Kidney (tissue), 13 donors: ENCODE measurements at regions not wholly inside any gene's neighbourhood (a gene's known extent, or its start where the extent isn't known, plus 50 kb on each side); places are given as distances from the start of the nearest gene placed in this dataset.
"Not testable (repeated sequence)": the region's sequence is repeated elsewhere in the genome, so short reads cannot be mapped to it uniquely, and the experiment has no call there.

Experiments used
- DNase-seq, 5 donors: peaks; one replicate each; pipeline ENCODE4 v3.0.0-alpha.2; 2013 to 2020
- FAIRE-seq: peaks from 2 replicates; lab custom pipeline; 2012; peaks lifted over from hg19 to GRCh38; lab: Jason Lieb, UNC
- H3K27ac ChIP-seq, 2 donors: one replicate each; pipeline ENCODE4 v1.7.0; 2013; ENCODE audit warnings: low read depth in 2 of 2, low read length in 2 of 2, inconsistent platforms in 1 of 2
- H3K27me3 ChIP-seq: one replicate; pipeline ENCODE4 v1.7.1; 2013; ENCODE audit warnings: low read length, inconsistent platforms; ENCODE audit not compliant: control insufficient read depth, insufficient read depth
- H3K36me3 ChIP-seq, 3 donors: one replicate each; pipeline versions ENCODE4 v1.7.0 to v1.7.1; 2013; ENCODE audit warnings: low read length in 3 of 3, control low read depth in 1 of 3, inconsistent platforms in 1 of 3; ENCODE audit not compliant: insufficient read depth in 3 of 3, control insufficient read depth in 2 of 3
- H3K4me1 ChIP-seq, 3 donors: one replicate each; pipeline versions ENCODE4 v1.7.0 to v1.7.1; 2013; ENCODE audit warnings: low read length in 3 of 3, inconsistent platforms in 1 of 3, low read depth in 1 of 3; ENCODE audit not compliant: control insufficient read depth in 2 of 3, insufficient read depth in 2 of 3
- H3K4me3 ChIP-seq, 3 donors: one replicate each; pipeline versions ENCODE4 v1.7.0 to v1.8.1; 2013; ENCODE audit warnings: low read length in 3 of 3, control low read depth in 1 of 3, inconsistent platforms in 1 of 3
- H3K9ac ChIP-seq, 3 donors: one replicate each; pipeline versions ENCODE4 v1.7.0 to v1.7.1; 2013; ENCODE audit warnings: low read length in 3 of 3, control low read depth in 1 of 3, inconsistent platforms in 1 of 3
- H3K9me3 ChIP-seq, 3 donors: one replicate each; pipeline versions ENCODE4 v1.7.0 to v1.7.1; 2013; ENCODE audit warnings: low read length in 3 of 3, control low read depth in 1 of 3, inconsistent platforms in 1 of 3; ENCODE audit not compliant: control insufficient read depth in 2 of 3, insufficient read depth in 1 of 3
- intact Hi-C: fragments of 100-400 bp; cut with DNase I; formaldehyde crosslinking; loops from one replicate; pipeline ENCODE4 v1.11.1; 2022
- TF ChIP-seq, protein P1 (sequence below): IDR thresholded peaks from 3 replicates; pipeline ENCODE4 v1.5.1; 2012; ENCODE audit warnings: mild to moderate bottlenecking, moderate library complexity, borderline replicate concordance; ENCODE audit not compliant: insufficient read depth; ENCODE audit errors: extremely low read depth
- donor health status: control.
- donor health status: control.
- donor health status: control.
- donor health status: control.
- donor health status: control.
- donor health status: DM: yes; HTN: yes; CAD: no.
- donor health status: Normal renal cell carcinoma (clear cell type).

DNA sequence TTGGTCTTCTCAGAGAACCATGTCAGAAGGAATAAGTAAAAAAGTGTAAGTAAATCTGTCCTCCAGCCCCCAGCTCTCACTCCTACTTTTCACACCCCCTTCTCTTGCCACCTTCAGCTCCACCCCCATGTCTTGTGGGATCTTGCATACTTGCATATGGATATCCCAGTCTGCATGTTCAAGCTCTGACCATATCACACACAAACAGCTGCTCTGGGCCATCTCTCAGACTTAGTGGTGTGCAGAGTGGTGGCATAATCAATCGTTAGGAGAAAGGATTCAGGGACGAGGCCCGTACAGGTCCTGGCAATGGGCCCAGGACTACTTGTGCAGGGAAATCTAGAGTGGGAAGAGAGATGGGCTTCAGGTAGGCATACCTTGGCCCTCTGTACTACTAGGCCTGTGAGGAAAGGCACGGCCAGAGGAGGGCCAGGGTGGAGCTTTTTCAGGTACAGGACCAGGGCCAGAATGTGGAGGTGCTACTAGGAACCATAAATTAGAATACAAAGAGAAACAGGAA is 112.0 kb upstream of the SGK1 start:
- Histone ChIP-seq H3K9ac (no peak overlapping the region), H3K4me3 (no peak overlapping the region), H3K9me3 (no peaks in the 10 kb centered on the region), H3K36me3 (no peaks in the 10 kb centered on the region), H3K27me3 (no peaks in the 10 kb centered on the region), H3K4me1 (no peaks in the 10 kb centered on the region), H3K27ac (no peak overlapping the region)
- FAIRE-seq (no peak), DNase-seq (no peak)
- intact Hi-C loops = no loop called here
- TF ChIP-seq, protein P1, sequence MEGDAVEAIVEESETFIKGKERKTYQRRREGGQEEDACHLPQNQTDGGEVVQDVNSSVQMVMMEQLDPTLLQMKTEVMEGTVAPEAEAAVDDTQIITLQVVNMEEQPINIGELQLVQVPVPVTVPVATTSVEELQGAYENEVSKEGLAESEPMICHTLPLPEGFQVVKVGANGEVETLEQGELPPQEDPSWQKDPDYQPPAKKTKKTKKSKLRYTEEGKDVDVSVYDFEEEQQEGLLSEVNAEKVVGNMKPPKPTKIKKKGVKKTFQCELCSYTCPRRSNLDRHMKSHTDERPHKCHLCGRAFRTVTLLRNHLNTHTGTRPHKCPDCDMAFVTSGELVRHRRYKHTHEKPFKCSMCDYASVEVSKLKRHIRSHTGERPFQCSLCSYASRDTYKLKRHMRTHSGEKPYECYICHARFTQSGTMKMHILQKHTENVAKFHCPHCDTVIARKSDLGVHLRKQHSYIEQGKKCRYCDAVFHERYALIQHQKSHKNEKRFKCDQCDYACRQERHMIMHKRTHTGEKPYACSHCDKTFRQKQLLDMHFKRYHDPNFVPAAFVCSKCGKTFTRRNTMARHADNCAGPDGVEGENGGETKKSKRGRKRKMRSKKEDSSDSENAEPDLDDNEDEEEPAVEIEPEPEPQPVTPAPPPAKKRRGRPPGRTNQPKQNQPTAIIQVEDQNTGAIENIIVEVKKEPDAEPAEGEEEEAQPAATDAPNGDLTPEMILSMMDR = no peak

DNA sequence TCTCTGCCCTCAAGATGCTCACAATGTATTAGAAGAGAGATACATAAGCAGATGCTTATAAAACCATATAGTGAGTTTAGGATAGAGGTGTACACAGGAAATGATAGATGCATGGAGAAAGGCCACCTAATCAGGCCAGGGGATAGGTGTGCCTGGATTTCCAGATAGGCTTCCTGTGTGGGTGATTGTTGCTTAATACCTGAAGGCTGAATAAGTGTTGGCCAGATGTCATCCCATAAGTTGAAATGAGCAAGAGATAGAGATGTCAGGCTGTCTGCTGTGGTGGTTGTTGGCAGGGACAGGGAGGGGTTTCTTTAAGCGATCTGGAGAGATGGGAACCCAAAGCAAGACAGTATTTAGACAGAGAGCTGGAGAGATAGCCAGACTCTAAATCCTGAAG is 109.8 kb upstream of the SGK1 start:
- DNase-seq (no peak), FAIRE-seq (no peak)
- H3K27me3 ChIP-seq = no peaks in the 10 kb centered on the region
- intact Hi-C loops = no loop called here
- H3K27ac ChIP-seq = no peak overlapping the region
- no peaks in the 10 kb centered on the region for H3K36me3 ChIP-seq
- TF ChIP-seq, protein P1 = no peak
- no peak overlapping the region for H3K9ac ChIP-seq
- H3K4me3 ChIP-seq = no peak overlapping the region
- no peaks in the 10 kb centered on the region for H3K9me3 ChIP-seq
- H3K4me1 ChIP-seq = no peaks in the 10 kb centered on the region

DNA sequence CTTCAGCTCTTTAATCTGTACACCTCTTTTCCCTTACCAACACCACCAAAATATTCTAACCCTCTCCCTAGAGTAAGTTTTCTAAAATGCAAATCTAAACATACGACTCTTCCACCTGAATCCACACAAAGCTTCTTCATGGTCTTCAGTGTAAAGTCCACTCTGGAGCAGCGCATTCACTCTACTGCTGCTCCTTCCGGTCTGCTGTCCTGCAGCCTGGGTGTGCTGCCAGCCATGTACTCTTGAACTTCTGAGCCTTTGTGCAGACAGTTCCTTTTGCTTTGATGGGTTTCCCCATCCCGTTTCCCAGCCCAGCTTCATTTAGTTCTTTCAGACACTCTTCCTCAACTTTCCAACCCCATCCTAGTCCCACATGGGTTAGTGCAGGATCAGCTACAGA is 108.7 kb upstream of the SGK1 start:
- H3K9ac ChIP-seq = no peak overlapping the region
- H3K27me3 ChIP-seq = no peaks in the 10 kb centered on the region
- TF ChIP-seq, protein P1 = no peak
- intact Hi-C loops = no loop called here
- no peaks in the 10 kb centered on the region for H3K9me3 ChIP-seq
- H3K27ac ChIP-seq = no peak overlapping the region
- FAIRE-seq = no peak
- DNase-seq = no peak
- H3K4me3 ChIP-seq = no peak overlapping the region
- no peaks in the 10 kb centered on the region for H3K4me1 ChIP-seq
- no peaks in the 10 kb centered on the region for H3K36me3 ChIP-seq

DNA sequence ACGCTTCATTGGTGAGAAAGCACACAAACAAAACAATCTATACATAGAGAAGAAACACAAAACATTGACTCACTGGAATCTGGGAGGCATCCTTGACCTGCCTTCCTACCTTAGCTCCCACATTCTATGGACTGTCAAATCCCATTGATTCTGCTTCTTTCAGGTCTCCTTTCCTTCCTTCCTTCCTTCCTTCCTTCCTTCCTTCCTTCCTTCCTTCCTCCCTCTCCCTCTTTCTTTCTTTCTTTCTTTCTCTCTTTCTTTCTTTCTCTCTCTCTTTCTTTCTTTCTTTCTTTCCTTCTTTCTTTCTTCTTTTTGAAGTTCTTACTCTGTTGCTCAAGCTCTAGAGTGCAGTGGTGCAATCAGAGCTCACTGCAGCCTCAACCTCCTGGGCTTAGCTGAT is 108.0 kb upstream of the SGK1 start:
- FAIRE-seq, intact Hi-C loops, DNase-seq: not testable (repeated sequence)

More for the DNA sequence above, 108.0 kb upstream of the SGK1 start:
- not testable (repeated sequence) for H3K4me3 ChIP-seq, H3K27ac ChIP-seq, H3K9me3 ChIP-seq, H3K4me1 ChIP-seq, H3K27me3 ChIP-seq, H3K9ac ChIP-seq, H3K36me3 ChIP-seq
